ENCODE measurements at regions not wholly inside any gene's neighbourhood (a gene's known extent, or its start where the extent isn't known, plus 50 kb on each side); places are given as distances from the start of the nearest gene placed in this dataset.

GRCh38 chr2:196473617-196474016 is 165.9 kb upstream of the CCDC150 start:
- Mint-ChIP-seq H3K4me1 (no peaks in the 10 kb centered on the region), H3K4me3 (no peak overlapping the region), H3K27me3 (peaks cover 5 to 7% of the 10 kb centered on the region in 2 donors), H3K27ac (no peak overlapping the region), H3K36me3 (no peaks in the 10 kb centered on the region), H3K9me3 (no peaks in the 10 kb centered on the region)
- no peak for ATAC-seq (replicated peaks in 1 of 4)
- H3K4me1 ChIP-seq (ENCODE audit: control insufficient read depth in 1 of 2, extremely low read depth in 1 of 2, insufficient read depth in 2 of 2, low read length in 2 of 2): no peaks in the 10 kb centered on the region
- H3K9me3 ChIP-seq: no peaks in the 10 kb centered on the region
- WGBS (ENCODE audit: insufficient coverage): 0% methylated on average over 1 of the region's 3 CpGs
- no peak overlapping the region for H3K4me3 ChIP-seq (ENCODE audit: control insufficient read depth in 1 of 2, extremely low read depth in 1 of 2, low read length in 1 of 2)
- no peak for DNase-seq
- no peaks in the 10 kb centered on the region for H3K36me3 ChIP-seq (ENCODE audit: control insufficient read depth in 2 of 2, extremely low read depth in 1 of 2, insufficient read depth in 1 of 2, low read length in 1 of 2)
- peaks cover 0 to 2% of the 10 kb centered on the region in 2 experiments for H3K27me3 ChIP-seq (replicated peaks in 1 of 2; ENCODE audit: control insufficient read depth in 2 of 2, extremely low read depth in 1 of 2, insufficient read depth in 2 of 2, low read length in 1 of 2)
- CTCF ChIA-PET: no interaction called here
- no peak overlapping the region for H3K27ac ChIP-seq (ENCODE audit: low read length)
- POLR2A ChIA-PET: no interaction called here

DNA sequence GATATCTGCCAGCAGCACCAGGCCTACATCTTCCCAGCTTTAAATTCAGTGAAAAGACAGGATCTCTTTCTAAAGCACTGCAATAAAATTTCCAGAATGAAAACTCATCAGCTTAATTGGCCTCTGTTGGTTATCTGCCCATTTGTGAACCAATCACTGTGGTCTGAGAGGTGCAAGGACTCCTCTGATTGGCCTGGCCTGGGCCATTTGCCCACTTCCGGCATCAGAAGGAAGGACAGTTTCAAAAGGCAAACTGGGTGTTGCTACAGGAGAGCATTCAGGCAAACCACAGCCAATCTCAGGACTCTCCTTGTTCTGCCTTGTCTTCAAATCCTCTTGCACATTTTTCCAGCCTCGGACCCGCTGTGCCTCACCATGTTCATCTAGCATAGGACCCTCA is 163.9 kb upstream of the CCDC150 start:
- Histone ChIP-seq H3K27me3 (replicated peaks in 1 of 2; ENCODE audit: control insufficient read depth in 2 of 2, extremely low read depth in 1 of 2, insufficient read depth in 2 of 2, low read length in 1 of 2) (peaks cover 2 to 3% of the 10 kb centered on the region in 2 experiments), H3K4me3 (ENCODE audit: control insufficient read depth in 1 of 2, extremely low read depth in 1 of 2, low read length in 1 of 2) (no peak overlapping the region), H3K36me3 (ENCODE audit: control insufficient read depth in 2 of 2, extremely low read depth in 1 of 2, insufficient read depth in 1 of 2, low read length in 1 of 2) (no peaks in the 10 kb centered on the region), H3K27ac (ENCODE audit: low read length) (no peak overlapping the region), H3K9me3 (no peaks in the 10 kb centered on the region), H3K4me1 (ENCODE audit: control insufficient read depth in 1 of 2, extremely low read depth in 1 of 2, insufficient read depth in 2 of 2, low read length in 2 of 2) (no peaks in the 10 kb centered on the region)
- no peak for ATAC-seq (replicated peaks in 1 of 4)
- DNase-seq: no peak
- Mint-ChIP-seq H3K36me3 (no peaks in the 10 kb centered on the region), H3K4me1 (no peaks in the 10 kb centered on the region), H3K27ac (no peak overlapping the region), H3K4me3 (no peak overlapping the region), H3K9me3 (no peaks in the 10 kb centered on the region), H3K27me3 (peaks cover 4 to 8% of the 10 kb centered on the region in 2 donors)
- WGBS (ENCODE audit: insufficient coverage): 100% methylated on average over 3 of the region's 3 CpGs
- ChIA-PET POLR2A (no interaction called here), CTCF (interaction anchor here in 1 of 2 donors (0.6 to 0.7 kb wide), 2 partner anchors 21 to 71 kb away, joined by 3 to 7 read pairs; no protein-coding TSS in a partner anchor)

GRCh38 chr2:196478588-196478987 is 160.9 kb upstream of the CCDC150 start:
- POLR2A ChIA-PET: no interaction called here
- H3K36me3 ChIP-seq (ENCODE audit: control insufficient read depth in 2 of 2, extremely low read depth in 1 of 2, insufficient read depth in 1 of 2, low read length in 1 of 2): no peaks in the 10 kb centered on the region
- CTCF ChIA-PET: no interaction called here

GRCh38 chr2:196479350-196479749 is 160.2 kb upstream of the CCDC150 start:
- ChIA-PET POLR2A (no interaction called here), CTCF (no interaction called here)
- Histone ChIP-seq H3K27ac (ENCODE audit: low read length) (no peak overlapping the region), H3K27me3 (replicated peaks in 1 of 2; ENCODE audit: control insufficient read depth in 2 of 2, extremely low read depth in 1 of 2, insufficient read depth in 2 of 2, low read length in 1 of 2) (peaks cover 3 to 6% of the 10 kb centered on the region in 2 experiments), H3K36me3 (ENCODE audit: control insufficient read depth in 2 of 2, extremely low read depth in 1 of 2, insufficient read depth in 1 of 2, low read length in 1 of 2) (no peaks in the 10 kb centered on the region), H3K9me3 (no peaks in the 10 kb centered on the region), H3K4me3 (ENCODE audit: control insufficient read depth in 1 of 2, extremely low read depth in 1 of 2, low read length in 1 of 2) (no peak overlapping the region), H3K4me1 (ENCODE audit: control insufficient read depth in 1 of 2, extremely low read depth in 1 of 2, insufficient read depth in 2 of 2, low read length in 2 of 2) (no peaks in the 10 kb centered on the region)
- H3K27ac Mint-ChIP-seq: no peak overlapping the region
- H3K4me1 Mint-ChIP-seq: no peaks in the 10 kb centered on the region
- H3K27me3 Mint-ChIP-seq: peaks cover 12 to 23% of the 10 kb centered on the region in 2 donors
- H3K36me3 Mint-ChIP-seq: no peaks in the 10 kb centered on the region
- ATAC-seq (replicated peaks in 1 of 4): no peak
- H3K9me3 Mint-ChIP-seq: no peaks in the 10 kb centered on the region
- no peak overlapping the region for H3K4me3 Mint-ChIP-seq
- no peak for DNase-seq

More at GRCh38 chr2:196478588-196478987, 160.9 kb upstream of the CCDC150 start:
- Histone ChIP-seq H3K4me1 (ENCODE audit: control insufficient read depth in 1 of 2, extremely low read depth in 1 of 2, insufficient read depth in 2 of 2, low read length in 2 of 2) (no peaks in the 10 kb centered on the region), H3K9me3 (no peaks in the 10 kb centered on the region), H3K27me3 (replicated peaks in 1 of 2; ENCODE audit: control insufficient read depth in 2 of 2, extremely low read depth in 1 of 2, insufficient read depth in 2 of 2, low read length in 1 of 2) (peaks cover 3 to 6% of the 10 kb centered on the region in 2 experiments), H3K27ac (ENCODE audit: low read length) (no peak overlapping the region), H3K4me3 (ENCODE audit: control insufficient read depth in 1 of 2, extremely low read depth in 1 of 2, low read length in 1 of 2) (no peak overlapping the region)
- no CpG with 5 or more reads among the region's 2 CpGs for WGBS (ENCODE audit: insufficient coverage)
- H3K27me3 Mint-ChIP-seq: peaks cover 11 to 22% of the 10 kb centered on the region in 2 donors
- no peak overlapping the region for H3K27ac Mint-ChIP-seq
- H3K4me1 Mint-ChIP-seq: no peaks in the 10 kb centered on the region
- DNase-seq: no peak
- no peak for ATAC-seq (replicated peaks in 1 of 4)
- H3K4me3 Mint-ChIP-seq: no peak overlapping the region
- H3K36me3 Mint-ChIP-seq: no peaks in the 10 kb centered on the region
- H3K9me3 Mint-ChIP-seq: no peaks in the 10 kb centered on the region

DNA sequence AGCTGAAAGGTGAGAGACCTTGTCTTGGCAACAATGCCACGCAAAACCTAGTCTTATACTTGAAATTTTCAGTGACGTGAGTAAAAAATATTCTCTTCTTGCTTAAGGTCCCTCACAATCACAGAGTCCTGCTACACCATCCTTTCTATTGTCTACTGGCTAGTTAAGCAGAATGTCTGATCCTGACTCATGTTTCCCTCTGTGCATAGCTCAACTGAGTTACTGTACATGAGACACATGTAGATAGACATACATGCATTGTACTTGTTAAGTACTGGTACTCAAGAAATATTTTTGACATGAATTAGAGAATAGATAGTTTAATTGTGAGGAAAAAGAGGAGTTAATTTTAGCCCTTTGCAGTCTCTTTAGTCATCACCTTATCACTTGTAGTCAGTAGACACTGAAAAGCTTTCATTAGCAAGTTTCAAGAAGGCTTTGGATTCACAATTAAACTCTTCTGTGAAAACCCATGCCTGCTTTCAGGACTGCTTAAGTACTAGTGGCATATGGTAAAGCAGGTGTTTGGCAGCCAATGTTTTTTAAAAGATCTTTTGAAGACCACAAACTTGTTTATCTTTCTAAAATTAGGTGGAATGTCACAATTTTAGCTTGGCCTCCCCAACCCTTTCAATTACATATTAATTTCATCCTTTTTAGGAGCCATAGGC is 158.7 kb upstream of the CCDC150 start:
- ATAC-seq (replicated peaks in 1 of 4) (no peak), DNase-seq (no peak)
- no peaks in the 10 kb centered on the region for H3K4me1 ChIP-seq (ENCODE audit: control insufficient read depth in 1 of 2, extremely low read depth in 1 of 2, insufficient read depth in 2 of 2, low read length in 2 of 2)
- no peak overlapping the region for H3K27ac ChIP-seq (ENCODE audit: low read length)
- H3K36me3 ChIP-seq (ENCODE audit: control insufficient read depth in 2 of 2, extremely low read depth in 1 of 2, insufficient read depth in 1 of 2, low read length in 1 of 2): no peaks in the 10 kb centered on the region
- no peak overlapping the region for H3K27ac Mint-ChIP-seq
- no peaks in the 10 kb centered on the region for H3K9me3 ChIP-seq
- H3K27me3 ChIP-seq (replicated peaks in 1 of 2; ENCODE audit: control insufficient read depth in 2 of 2, extremely low read depth in 1 of 2, insufficient read depth in 2 of 2, low read length in 1 of 2): peaks cover 3 to 6% of the 10 kb centered on the region in 2 experiments
- H3K27me3 Mint-ChIP-seq: peaks cover 22 to 33% of the 10 kb centered on the region in 2 donors
- no peaks in the 10 kb centered on the region for H3K4me1 Mint-ChIP-seq
- no peak overlapping the region for H3K4me3 Mint-ChIP-seq
- ChIA-PET CTCF (no interaction called here), POLR2A (interaction anchor here in 1 of 2 donors (0.6 kb wide), 1 partner anchor 298 kb away, joined by 3 read pairs; no protein-coding TSS in a partner anchor)
- no peaks in the 10 kb centered on the region for H3K9me3 Mint-ChIP-seq
- no peaks in the 10 kb centered on the region for H3K36me3 Mint-ChIP-seq
- WGBS (ENCODE audit: insufficient coverage): 100% methylated on average over 1 of the region's 2 CpGs
- no peak overlapping the region for H3K4me3 ChIP-seq (ENCODE audit: control insufficient read depth in 1 of 2, extremely low read depth in 1 of 2, low read length in 1 of 2)

DNA sequence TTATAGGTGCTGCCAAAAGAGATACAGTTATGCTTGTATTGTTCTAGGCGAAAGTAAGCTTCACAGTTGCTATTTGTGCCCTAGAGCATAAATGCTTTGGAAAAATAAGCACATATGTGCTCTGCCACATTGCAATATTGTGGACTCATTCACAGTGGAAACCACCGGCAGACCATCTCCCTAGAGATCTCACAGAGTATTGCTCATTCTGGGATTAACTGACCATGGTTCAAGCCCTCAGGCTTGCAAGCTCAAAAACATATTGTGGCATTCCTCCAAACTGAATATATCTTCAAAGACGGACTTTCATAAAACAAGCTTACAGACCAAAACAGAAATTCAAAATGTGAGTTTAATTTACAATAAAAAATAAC is 158.2 kb upstream of the CCDC150 start:
- Histone ChIP-seq H3K36me3 (ENCODE audit: control insufficient read depth in 2 of 2, extremely low read depth in 1 of 2, insufficient read depth in 1 of 2, low read length in 1 of 2) (no peaks in the 10 kb centered on the region), H3K27ac (ENCODE audit: low read length) (no peak overlapping the region), H3K4me1 (ENCODE audit: control insufficient read depth in 1 of 2, extremely low read depth in 1 of 2, insufficient read depth in 2 of 2, low read length in 2 of 2) (no peaks in the 10 kb centered on the region), H3K4me3 (ENCODE audit: control insufficient read depth in 1 of 2, extremely low read depth in 1 of 2, low read length in 1 of 2) (no peak overlapping the region), H3K9me3 (no peaks in the 10 kb centered on the region), H3K27me3 (replicated peaks in 1 of 2; ENCODE audit: control insufficient read depth in 2 of 2, extremely low read depth in 1 of 2, insufficient read depth in 2 of 2, low read length in 1 of 2) (peaks cover 3 to 6% of the 10 kb centered on the region in 2 experiments)
- H3K27ac Mint-ChIP-seq: no peak overlapping the region
- no peaks in the 10 kb centered on the region for H3K36me3 Mint-ChIP-seq
- no peak overlapping the region for H3K4me3 Mint-ChIP-seq
- ATAC-seq (replicated peaks in 1 of 4): no peak
- CTCF ChIA-PET: no interaction called here
- 75% methylated on average over 2 of the region's 3 CpGs for WGBS (ENCODE audit: insufficient coverage)
- H3K4me1 Mint-ChIP-seq: no peaks in the 10 kb centered on the region
- H3K9me3 Mint-ChIP-seq: no peaks in the 10 kb centered on the region
- peaks cover 25 to 33% of the 10 kb centered on the region in 2 donors for H3K27me3 Mint-ChIP-seq
- POLR2A ChIA-PET: interaction anchor here in 1 of 2 donors (0.6 kb wide), 1 partner anchor 298 kb away, joined by 3 read pairs; no protein-coding TSS in a partner anchor
- DNase-seq: no peak
